HepG2 (cell line): ENCODE measurements at regions not wholly inside any gene's neighbourhood (a gene's known extent, or its start where the extent isn't known, plus 50 kb on each side); places are given as distances from the start of the nearest gene placed in this dataset.

Source experiments
- ATF1 ChIP-seq: IDR thresholded peaks from 2 replicates; pipeline ENCODE4 v1.6.1; 2016; ENCODE audit warnings: mild to moderate bottlenecking, control low read depth
- ATF6 ChIP-seq: sonication (generic); formaldehyde crosslinking; conservative IDR thresholded peaks from 2 replicates; pipeline ENCODE4 v1.4.0; 2020; ENCODE audit warnings: missing genetic modification reagents
- CC2D1A ChIP-seq: sonication (generic); formaldehyde crosslinking; IDR thresholded peaks from 2 replicates; pipeline ENCODE4 v1.8.1; 2023; ENCODE audit warnings: mild to moderate bottlenecking, missing genetic modification reagents
- DMAP1 ChIP-seq: IDR thresholded peaks from 2 replicates; pipeline ENCODE4 v1.6.1; 2016
- FOXO1 ChIP-seq: sonication (generic); formaldehyde crosslinking; IDR thresholded peaks from 2 replicates; pipeline ENCODE4 v1.4.0; 2020; ENCODE audit warnings: missing genetic modification reagents
- HNRNPLL ChIP-seq: fragments of 200-400 bp; formaldehyde crosslinking; IDR thresholded peaks from 2 replicates; pipeline ENCODE4 v1.6.1; 2017; ENCODE audit warnings: mild to moderate bottlenecking, low read depth, low read length; ENCODE audit not compliant: poor library complexity, severe bottlenecking
- HNRNPUL1 ChIP-seq: fragments of 200-400 bp; formaldehyde crosslinking; IDR thresholded peaks from 2 replicates; pipeline ENCODE4 v1.6.1; 2017; ENCODE audit warnings: low read depth, mild to moderate bottlenecking, low read length, moderate library complexity
- IKZF1 ChIP-seq: fragments of 450-650 bp; IDR thresholded peaks from 2 replicates; pipeline ENCODE4 v1.7.1; 2016
- KLF11 ChIP-seq: IDR thresholded peaks from 2 replicates; pipeline ENCODE4 v1.6.1; 2016; ENCODE audit warnings: missing compliant biosample characterization
- MAX ChIP-seq: IDR thresholded peaks from 2 replicates; pipeline ENCODE4 v1.6.1; 2012; ENCODE audit warnings: inconsistent platforms
- PLRG1 ChIP-seq: fragments of 450-650 bp; conservative IDR thresholded peaks from 2 replicates; pipeline ENCODE4 v1.6.1; 2016
- RBFOX2 ChIP-seq: fragments of 200-400 bp; formaldehyde crosslinking; IDR thresholded peaks from 2 replicates; pipeline ENCODE4 v1.6.1; 2017; ENCODE audit warnings: low read depth, mild to moderate bottlenecking, low read length
- SIN3B ChIP-seq: fragments of 150-350 bp; IDR thresholded peaks from 2 replicates; pipeline ENCODE4 v1.6.1; 2014; ENCODE audit warnings: low read length
- SKIL ChIP-seq: sonication (generic); formaldehyde crosslinking; IDR thresholded peaks from 2 replicates; pipeline ENCODE4 v1.8.0; 2022; ENCODE audit warnings: missing genetic modification reagents, mild to moderate bottlenecking, moderate library complexity, borderline replicate concordance
- ZBTB1 ChIP-seq: sonication (generic); formaldehyde crosslinking; IDR thresholded peaks from 2 replicates; pipeline ENCODE4 v1.4.0; 2020; ENCODE audit warnings: missing genetic modification reagents, borderline replicate concordance
- ZNF138 ChIP-seq: sonication (generic); formaldehyde crosslinking; IDR thresholded peaks from 2 replicates; pipeline ENCODE4 v1.5.0; 2020; ENCODE audit warnings: mild to moderate bottlenecking, low read depth, missing genetic modification reagents
- ZNF407 ChIP-seq: sonication (generic); formaldehyde crosslinking; IDR thresholded peaks from one replicate; pipeline ENCODE4 v1.5.1; 2020; ENCODE audit warnings: mild to moderate bottlenecking, missing genetic modification reagents; ENCODE audit errors: not compliant biosample characterization
- ZNF484 ChIP-seq: sonication (generic); formaldehyde crosslinking; IDR thresholded peaks from 2 replicates; pipeline ENCODE4 v1.5.1; 2020; ENCODE audit warnings: mild to moderate bottlenecking, low read depth, missing genetic modification reagents, borderline replicate concordance

- TF ChIP-seq SKIL (CRISPR knock-in tag) (no peak), ATF6 (no peak), KLF11 (CRISPR knock-in tag) (no peak), MAX (peak; percentile 84), SIN3B (no peak), IKZF1 (no peak), ATF1 (peak; percentile 38; the same call in 1 of the 2 replicates), ZNF407 (CRISPR knock-in tag) (no peak), CC2D1A (CRISPR knock-in tag) (no peak), HNRNPUL1 (no peak), PLRG1 (no peak), RBFOX2 (peak; percentile 47; the same call in 1 of the 2 replicates), HNRNPLL (no peak), DMAP1 (CRISPR knock-in tag) (no peak), ZNF484 (CRISPR knock-in tag) (no peak), ZNF138 (CRISPR knock-in tag) (no peak), ZBTB1 (CRISPR knock-in tag) (no peak), FOXO1 (peak; percentile 89; the same call in 1 of the 2 replicates)
Observed at GRCh38 chr3:147184794-147185193, 221.5 kb downstream of the ZIC4 start (continued).
